Caco-2 (cell line): ENCODE measurements at regions not wholly inside any gene's neighbourhood (a gene's known extent, or its start where the extent isn't known, plus 50 kb on each side); places are given as distances from the start of the nearest gene placed in this dataset.

Experiments
- BruUV-seq: library from RNA; stranded (reverse); fragments of 400-500 nt; replicated peaks from 2 replicates; lab custom pipeline; 2021; lab: Mats Ljungman, UMichigan
- CTCF ChIA-PET: fragments of 300-600 bp; sonication (Branson Sonifier 250); formaldehyde crosslinking; loops from one replicate; lab custom pipeline; 2022; ENCODE audit warnings: antibody characterized with exemption; lab: Charles Lee
- POLR2A ChIA-PET: fragments of 300-600 bp; sonication (Branson Sonifier 250); formaldehyde crosslinking; loops from one replicate; lab custom pipeline; 2022; ENCODE audit warnings: antibody characterized with exemption; lab: Charles Lee
- DNase-seq, 2 experiments: peaks; one replicate each; pipeline versions ENCODE4 v3.0.0 to v3.0.0-alpha.2; 2020 to 2022
- H3K27me3 ChIP-seq: replicated peaks from 2 replicates; pipeline ENCODE4 v1.6.0; 2011; ENCODE audit warnings: low read length; ENCODE audit not compliant: control insufficient read depth, insufficient read depth
- H3K36me3 ChIP-seq: 2 replicates; pipeline ENCODE4 v1.5.1; 2011; ENCODE audit warnings: low read length; ENCODE audit not compliant: control insufficient read depth, insufficient read depth
- H3K4me1 ChIP-seq: fragments of 250-450 bp; sonication (Bioruptor Pico); 2 replicates; pipeline ENCODE4 v1.5.1; 2020; ENCODE audit warnings: mild to moderate bottlenecking
- H3K4me3 ChIP-seq: 2 replicates; pipeline ENCODE4 v1.5.1; 2011; ENCODE audit warnings: low read depth, mild to moderate bottlenecking, control low read depth, low read length
- H3K9me3 ChIP-seq: fragments of 250-450 bp; sonication (Bioruptor Pico); 2 replicates; pipeline ENCODE4 v1.5.1; 2020; ENCODE audit warnings: mild to moderate bottlenecking, moderate library complexity
- H3K27ac Mint-ChIP-seq: one replicate; pipeline ENCODE4 v1.8.0; 2022; ENCODE audit warnings: mixed read lengths; ENCODE audit not compliant: unreplicated experiment
- H3K27me3 Mint-ChIP-seq: one replicate; pipeline ENCODE4 v1.8.0; 2022; ENCODE audit warnings: mixed read lengths; ENCODE audit not compliant: insufficient read depth, unreplicated experiment
- H3K36me3 Mint-ChIP-seq: one replicate; pipeline ENCODE4 v1.8.0; 2022; ENCODE audit warnings: mild to moderate bottlenecking, mixed read lengths; ENCODE audit not compliant: insufficient read depth, unreplicated experiment
- H3K4me1 Mint-ChIP-seq: one replicate; pipeline ENCODE4 v1.8.0; 2022; ENCODE audit warnings: low read depth, mixed read lengths; ENCODE audit not compliant: unreplicated experiment
- H3K4me3 Mint-ChIP-seq: one replicate; pipeline ENCODE4 v1.8.0; 2022; ENCODE audit warnings: mild to moderate bottlenecking, moderate library complexity, mixed read lengths; ENCODE audit not compliant: unreplicated experiment
- H3K9me3 Mint-ChIP-seq: one replicate; pipeline ENCODE4 v1.8.0; 2022; ENCODE audit warnings: mixed read lengths; ENCODE audit not compliant: unreplicated experiment
- CTCF ChIP-seq, 2 experiments: fragments of 200-600 bp in 1 of 2; IDR thresholded peaks; 1 replicate in 1 of 2; 2 replicates in 1 of 2; pipeline versions ENCODE4 v1.5.1 to v1.8.0; 2011 to 2022; ENCODE audit warnings: antibody characterized with exemption in 1 of 2, control low read depth in 1 of 2, inconsistent platforms in 1 of 2, low read depth in 1 of 2, low read length in 1 of 2, mild to moderate bottlenecking in 1 of 2, moderate library complexity in 1 of 2; ENCODE audit not compliant: insufficient read depth in 1 of 2, severe bottlenecking in 1 of 2, unreplicated experiment in 1 of 2
- intact Hi-C: fragments of 100-400 bp; cut with micrococcal nuclease; formaldehyde crosslinking; loops from one replicate; pipeline ENCODE4 v1.10.0; 2022; ENCODE audit not compliant: unreplicated experiment

GRCh38 chr1:56045062-56045461 is 534.3 kb downstream of the PLPP3 start:
- no peaks in the 10 kb centered on the region for H3K4me1 Mint-ChIP-seq
- POLR2A ChIA-PET: no interaction called here
- H3K36me3 Mint-ChIP-seq: no peaks in the 10 kb centered on the region

GRCh38 chr1:56036479-56036878 is 542.9 kb downstream of the PLPP3 start:
- Histone ChIP-seq H3K9me3 (no peaks in the 10 kb centered on the region), H3K4me1 (no peaks in the 10 kb centered on the region), H3K36me3 (no peaks in the 10 kb centered on the region), H3K4me3 (no peak overlapping the region), H3K27me3 (no peaks in the 10 kb centered on the region)
- H3K4me3 Mint-ChIP-seq: no peak overlapping the region
- ChIA-PET POLR2A (no interaction called here), CTCF (no interaction called here)
- no peak for DNase-seq
- peaks cover 14% of the 10 kb centered on the region for H3K9me3 Mint-ChIP-seq
- no TSS peak for BruUV-seq
- no peaks in the 10 kb centered on the region for H3K4me1 Mint-ChIP-seq
- no peaks in the 10 kb centered on the region for H3K36me3 Mint-ChIP-seq
- H3K27me3 Mint-ChIP-seq: peaks cover 4% of the 10 kb centered on the region
- intact Hi-C loops: no loop called here
- H3K27ac Mint-ChIP-seq: no peak overlapping the region
- TF ChIP-seq CTCF (IDR thresholded peaks at IDR 0.05; ENCODE audit: insufficient read depth in 1 of 2, low read depth in 1 of 2, low read length in 1 of 2, severe bottlenecking in 1 of 2, unreplicated experiment in 1 of 2): no peak

More at GRCh38 chr1:56045062-56045461, 534.3 kb downstream of the PLPP3 start:
- no peaks in the 10 kb centered on the region for H3K36me3 ChIP-seq
- no peaks in the 10 kb centered on the region for H3K9me3 ChIP-seq
- H3K27me3 Mint-ChIP-seq: no peaks in the 10 kb centered on the region
- no peak overlapping the region for H3K27ac Mint-ChIP-seq
- intact Hi-C loops: no loop called here
- H3K4me3 Mint-ChIP-seq: no peak overlapping the region
- no peaks in the 10 kb centered on the region for H3K9me3 Mint-ChIP-seq
- no peak for DNase-seq
- TF ChIP-seq CTCF (IDR thresholded peaks at IDR 0.05; ENCODE audit: insufficient read depth in 1 of 2, low read depth in 1 of 2, low read length in 1 of 2, severe bottlenecking in 1 of 2, unreplicated experiment in 1 of 2): no peak
- H3K27me3 ChIP-seq: no peaks in the 10 kb centered on the region
- H3K4me3 ChIP-seq: no peak overlapping the region
- no TSS peak for BruUV-seq
- CTCF ChIA-PET: no interaction called here
- H3K4me1 ChIP-seq: no peaks in the 10 kb centered on the region

- Histone ChIP-seq H3K36me3 (no peaks in the 10 kb centered on the region), H3K4me3 (no peak overlapping the region), H3K27me3 (no peaks in the 10 kb centered on the region), H3K9me3 (no peaks in the 10 kb centered on the region), H3K4me1 (peaks cover 3% of the 10 kb centered on the region; the same call in 1 of the 2 replicates)
- Mint-ChIP-seq H3K4me3 (no peak overlapping the region), H3K9me3 (peaks cover 14% of the 10 kb centered on the region), H3K36me3 (no peaks in the 10 kb centered on the region), H3K27ac (no peak overlapping the region), H3K4me1 (no peaks in the 10 kb centered on the region), H3K27me3 (peaks cover 4% of the 10 kb centered on the region)
- POLR2A ChIA-PET: no interaction called here
- no peak for DNase-seq
- TF ChIP-seq CTCF (IDR thresholded peaks at IDR 0.05; ENCODE audit: insufficient read depth in 1 of 2, low read depth in 1 of 2, low read length in 1 of 2, severe bottlenecking in 1 of 2, unreplicated experiment in 1 of 2): no peak
- BruUV-seq: no TSS peak
- intact Hi-C loops: no loop called here
- CTCF ChIA-PET: no interaction called here
Measured at GRCh38 chr1:56034847-56035481, 544.4 kb downstream of the PLPP3 start.
